GM12878 (cell line): ENCODE measurements at regions not wholly inside any gene's neighbourhood (a gene's known extent, or its start where the extent isn't known, plus 50 kb on each side); places are given as distances from the start of the nearest gene placed in this dataset.

ENCODE experiments used
- ATAC-seq: fragments of 200-7000 bp; cut with Tn5 transposase; 3 replicates; pipeline ENCODE4 v1.9.1; 2020; ENCODE audit warnings: mild to moderate bottlenecking, moderate library complexity
- BruUV-seq: library from RNA; stranded (reverse); fragments of 400-500 nt; replicated peaks from 2 replicates; lab custom pipeline; 2021; lab: Mats Ljungman, UMichigan
- CTCF ChIA-PET: fragments of 300-600 bp; sonication (Branson Sonifier 250); formaldehyde crosslinking; extraction: SDS; loops from one replicate; lab custom pipeline; 2021; ENCODE audit warnings: inconsistent platforms; lab: Yijun Ruan, JAX
- POLR2A ChIA-PET: fragments of 350-600 bp; formaldehyde crosslinking; extraction: SDS; loops from one replicate; lab custom pipeline; 2021; ENCODE audit warnings: inconsistent platforms; lab: Charles Lee
- RAD21 ChIA-PET: fragments of 300-600 bp; sonication (Branson Sonifier 250); formaldehyde crosslinking; loops from one replicate; lab custom pipeline; 2023; ENCODE audit warnings: antibody characterized with exemption; ENCODE audit not compliant: unreplicated experiment; lab: Charles Lee
- SMC1A ChIA-PET: fragments of 300-600 bp; sonication (Branson Sonifier 250); formaldehyde crosslinking; loops from one replicate; lab custom pipeline; 2023; ENCODE audit not compliant: unreplicated experiment, uncharacterized antibody; lab: Charles Lee
- DNase-seq: peaks from one replicate; pipeline ENCODE4 v3.0.0-alpha.2; 2011; ENCODE audit warnings: low read depth, low spot score
- FAIRE-seq: peaks from 3 replicates; lab custom pipeline; 2011; peaks lifted over from hg19 to GRCh38; lab: Jason Lieb, UNC
- H2AFZ ChIP-seq: 2 replicates; pipeline ENCODE4 v1.6.0; 2011; ENCODE audit warnings: low read depth, low read length, control low read depth; ENCODE audit not compliant: control insufficient read depth
- H3K27ac ChIP-seq: 2 replicates; pipeline ENCODE4 v1.5.1; 2011; ENCODE audit warnings: control low read depth; ENCODE audit not compliant: control insufficient read depth, insufficient read depth
- H3K27me3 ChIP-seq, 2 experiments: replicated peaks in 1 of 2; 2 replicates each; pipeline versions ENCODE4 v1.6.0 to v1.6.1; 2011; ENCODE audit warnings: low read length in 1 of 2; ENCODE audit not compliant: control insufficient read depth in 2 of 2, insufficient read depth in 2 of 2
- H3K36me3 ChIP-seq, 2 experiments: 2 replicates each; pipeline ENCODE4 v1.5.1; 2011; ENCODE audit warnings: low read length in 1 of 2; ENCODE audit not compliant: control insufficient read depth in 2 of 2, insufficient read depth in 2 of 2
- H3K4me1 ChIP-seq: 2 replicates; pipeline ENCODE4 v1.6.1; 2011; ENCODE audit warnings: mild to moderate bottlenecking, low read length, moderate library complexity, mixed read lengths; ENCODE audit not compliant: control insufficient read depth, insufficient read depth
- H3K4me2 ChIP-seq: 2 replicates; pipeline ENCODE4 v1.6.0; 2011; ENCODE audit warnings: control low read depth; ENCODE audit not compliant: control insufficient read depth, insufficient read depth
- H3K4me3 ChIP-seq: fragments of 200-600 bp; sonication (generic); 2 replicates; pipeline ENCODE4 v1.5.1; 2016
- H3K79me2 ChIP-seq: 2 replicates; pipeline ENCODE4 v1.6.0; 2011; ENCODE audit warnings: low read length; ENCODE audit not compliant: control insufficient read depth, insufficient read depth
- H3K9ac ChIP-seq: 2 replicates; pipeline ENCODE4 v1.8.0; 2011; ENCODE audit warnings: low read length, control low read depth, mixed read lengths; ENCODE audit not compliant: control insufficient read depth, insufficient read depth
- H3K9me3 ChIP-seq: replicated peaks from 3 replicates; pipeline ENCODE4 v1.5.1; 2011; ENCODE audit warnings: mild to moderate bottlenecking, low read length; ENCODE audit not compliant: control insufficient read depth, insufficient read depth
- H4K20me1 ChIP-seq: 2 replicates; pipeline ENCODE4 v1.6.0; 2011; ENCODE audit not compliant: control insufficient read depth, insufficient read depth
- BCL11A ChIP-seq: IDR thresholded peaks from 2 replicates; pipeline ENCODE4 v1.6.1; 2011; ENCODE audit warnings: low read depth, low read length
- KLF5 ChIP-seq: fragments of 450-650 bp; IDR thresholded peaks from 2 replicates; pipeline ENCODE4 v1.6.1; 2014; ENCODE audit warnings: mild to moderate bottlenecking; ENCODE audit not compliant: partially characterized antibody
- POU2F2 ChIP-seq: IDR thresholded peaks from 3 replicates; pipeline ENCODE4 v1.6.1; 2011; ENCODE audit warnings: low read depth, mild to moderate bottlenecking, low read length, borderline replicate concordance
- RB1 ChIP-seq: fragments of 450-650 bp; formaldehyde crosslinking; IDR thresholded peaks from 2 replicates; pipeline ENCODE4 v1.6.1; 2017; ENCODE audit warnings: mild to moderate bottlenecking, borderline replicate concordance
- RUNX3 ChIP-seq: IDR thresholded peaks from 2 replicates; pipeline ENCODE4 v1.6.1; 2012; ENCODE audit warnings: low read length, inconsistent platforms
- WGBS: methylation state at CpG from one replicate; pipeline ENCODE4 v1.1.6; 2016; ENCODE audit warnings: low lambda C conversion rate; ENCODE audit not compliant: insufficient replicate concordance, insufficient coverage; ENCODE audit errors: missing lambda C conversion rate; 5-methylcytosine and 5-hydroxymethylcytosine counted together
- in situ Hi-C: fragments of 300-500 bp; cut with MboI; formaldehyde crosslinking; loops from 9 replicates; pipeline ENCODE4 v1.14.3; 2018; ENCODE audit warnings: mixed read lengths
- intact Hi-C: fragments of 100-400 bp; cut with micrococcal nuclease; formaldehyde crosslinking; loops from one replicate; pipeline ENCODE4 v1.14.2; 2022; ENCODE audit not compliant: unreplicated experiment
- TF ChIP-seq, protein P1 (sequence below): fragments of 450-650 bp; formaldehyde crosslinking; IDR thresholded peaks from 2 replicates; pipeline ENCODE4 v1.4.0; 2020; ENCODE audit warnings: mild to moderate bottlenecking, moderate library complexity
- TF ChIP-seq, protein P2 (sequence below): fragments of 450-650 bp; IDR thresholded peaks from 2 replicates; pipeline ENCODE4 v1.6.1; 2017; ENCODE audit warnings: mild to moderate bottlenecking
- TF ChIP-seq, protein P3 (sequence below): fragments of 450-650 bp; IDR thresholded peaks from 2 replicates; pipeline ENCODE4 v1.6.1; 2017; ENCODE audit warnings: low read depth, mild to moderate bottlenecking, moderate library complexity

DNA sequence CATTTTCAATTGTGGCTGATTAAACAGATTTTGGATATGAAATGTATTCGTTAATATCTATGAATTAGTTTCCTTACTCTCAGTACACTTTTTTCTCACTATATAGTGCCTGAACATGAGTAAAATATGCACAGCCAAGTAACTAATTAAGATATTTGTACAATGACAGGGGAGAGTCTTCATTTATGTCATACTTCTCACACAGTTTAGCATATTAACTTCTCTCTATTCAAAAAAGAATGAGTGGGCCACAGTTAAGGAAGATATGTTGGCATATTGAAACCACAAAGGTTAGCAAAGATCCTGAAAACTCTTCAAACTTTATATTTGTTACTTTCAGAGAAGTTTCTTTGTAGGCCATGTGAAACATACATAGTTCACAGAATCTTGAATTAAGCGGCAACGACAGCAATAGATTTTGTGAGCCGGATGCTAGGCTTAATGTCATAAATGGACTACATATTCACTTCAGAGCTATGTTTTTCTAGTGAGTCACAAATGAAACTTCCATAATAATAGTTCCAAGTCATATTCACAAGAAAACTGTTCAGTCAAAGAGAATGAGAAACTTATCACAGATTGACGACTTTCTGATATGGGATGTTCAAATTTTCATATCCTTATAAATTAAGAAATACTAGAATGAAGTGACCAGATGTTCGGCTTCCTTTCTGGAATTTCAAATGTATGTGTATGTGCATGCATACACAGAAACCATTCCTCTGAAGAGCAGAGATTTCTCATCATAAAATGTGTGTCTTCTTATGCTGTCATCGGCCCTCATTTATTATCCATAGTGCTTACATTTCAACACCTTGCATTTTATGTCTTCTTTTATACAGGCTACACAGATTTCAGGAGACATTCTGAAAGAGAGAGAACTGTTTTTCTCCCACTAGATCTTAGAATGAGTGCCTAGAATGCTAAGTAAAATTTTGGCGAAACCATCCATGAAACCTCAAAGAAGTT lies 584.0 kb downstream of the SATB2 start:
- no peak overlapping the region for H3K9ac ChIP-seq
- RAD21 ChIA-PET: interaction anchor here (0.9 to 1.5 kb wide), 6 partner anchors 9 to 139 kb away, joined by 3 to 6 read pairs (median 3); no protein-coding TSS in a partner anchor
- no peak for FAIRE-seq

More for the DNA sequence above, 584.0 kb downstream of the SATB2 start:
- DNase-seq: no peak
- 30% methylated on average over 8 of the region's 8 CpGs for WGBS
- intact Hi-C loops: loop anchor here (1.0 kb wide), 1 partner anchor 40 kb away; no protein-coding TSS in a partner anchor
- BruUV-seq: no TSS peak
- ATAC-seq: peak; percentile 53
- CTCF ChIA-PET: interaction anchor here (0.6 to 1.0 kb wide), 3 partner anchors 140 to 384 kb away, joined by 3 to 4 read pairs (median 4); no protein-coding TSS in a partner anchor
- H3K4me2 ChIP-seq: no peak overlapping the region
- H3K4me1 ChIP-seq: no peaks in the 10 kb centered on the region
- POLR2A ChIA-PET: no interaction called here
- no peaks in the 10 kb centered on the region for H3K27me3 ChIP-seq
- no peaks in the 10 kb centered on the region for H3K36me3 ChIP-seq
- H3K79me2 ChIP-seq: no peaks in the 10 kb centered on the region
- SMC1A ChIA-PET: interaction anchor here (0.9 to 2.3 kb wide), 12 partner anchors 13 to 356 kb away, joined by 3 to 18 read pairs (median 5); no protein-coding TSS in a partner anchor
- no peaks in the 10 kb centered on the region; the same call in 2 of the 3 replicates for H3K9me3 ChIP-seq
- TF ChIP-seq BCL11A (no peak), POU2F2 (no peak), RB1 (no peak), KLF5 (no peak), RUNX3 (no peak)
- TF ChIP-seq, protein P1, sequence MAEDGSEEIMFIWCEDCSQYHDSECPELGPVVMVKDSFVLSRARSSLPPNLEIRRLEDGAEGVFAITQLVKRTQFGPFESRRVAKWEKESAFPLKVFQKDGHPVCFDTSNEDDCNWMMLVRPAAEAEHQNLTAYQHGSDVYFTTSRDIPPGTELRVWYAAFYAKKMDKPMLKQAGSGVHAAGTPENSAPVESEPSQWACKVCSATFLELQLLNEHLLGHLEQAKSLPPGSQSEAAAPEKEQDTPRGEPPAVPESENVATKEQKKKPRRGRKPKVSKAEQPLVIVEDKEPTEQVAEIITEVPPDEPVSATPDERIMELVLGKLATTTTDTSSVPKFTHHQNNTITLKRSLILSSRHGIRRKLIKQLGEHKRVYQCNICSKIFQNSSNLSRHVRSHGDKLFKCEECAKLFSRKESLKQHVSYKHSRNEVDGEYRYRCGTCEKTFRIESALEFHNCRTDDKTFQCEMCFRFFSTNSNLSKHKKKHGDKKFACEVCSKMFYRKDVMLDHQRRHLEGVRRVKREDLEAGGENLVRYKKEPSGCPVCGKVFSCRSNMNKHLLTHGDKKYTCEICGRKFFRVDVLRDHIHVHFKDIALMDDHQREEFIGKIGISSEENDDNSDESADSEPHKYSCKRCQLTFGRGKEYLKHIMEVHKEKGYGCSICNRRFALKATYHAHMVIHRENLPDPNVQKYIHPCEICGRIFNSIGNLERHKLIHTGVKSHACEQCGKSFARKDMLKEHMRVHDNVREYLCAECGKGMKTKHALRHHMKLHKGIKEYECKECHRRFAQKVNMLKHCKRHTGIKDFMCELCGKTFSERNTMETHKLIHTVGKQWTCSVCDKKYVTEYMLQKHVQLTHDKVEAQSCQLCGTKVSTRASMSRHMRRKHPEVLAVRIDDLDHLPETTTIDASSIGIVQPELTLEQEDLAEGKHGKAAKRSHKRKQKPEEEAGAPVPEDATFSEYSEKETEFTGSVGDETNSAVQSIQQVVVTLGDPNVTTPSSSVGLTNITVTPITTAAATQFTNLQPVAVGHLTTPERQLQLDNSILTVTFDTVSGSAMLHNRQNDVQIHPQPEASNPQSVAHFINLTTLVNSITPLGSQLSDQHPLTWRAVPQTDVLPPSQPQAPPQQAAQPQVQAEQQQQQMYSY (CRISPR knock-in tag): no peak
- TF ChIP-seq, protein P2, sequence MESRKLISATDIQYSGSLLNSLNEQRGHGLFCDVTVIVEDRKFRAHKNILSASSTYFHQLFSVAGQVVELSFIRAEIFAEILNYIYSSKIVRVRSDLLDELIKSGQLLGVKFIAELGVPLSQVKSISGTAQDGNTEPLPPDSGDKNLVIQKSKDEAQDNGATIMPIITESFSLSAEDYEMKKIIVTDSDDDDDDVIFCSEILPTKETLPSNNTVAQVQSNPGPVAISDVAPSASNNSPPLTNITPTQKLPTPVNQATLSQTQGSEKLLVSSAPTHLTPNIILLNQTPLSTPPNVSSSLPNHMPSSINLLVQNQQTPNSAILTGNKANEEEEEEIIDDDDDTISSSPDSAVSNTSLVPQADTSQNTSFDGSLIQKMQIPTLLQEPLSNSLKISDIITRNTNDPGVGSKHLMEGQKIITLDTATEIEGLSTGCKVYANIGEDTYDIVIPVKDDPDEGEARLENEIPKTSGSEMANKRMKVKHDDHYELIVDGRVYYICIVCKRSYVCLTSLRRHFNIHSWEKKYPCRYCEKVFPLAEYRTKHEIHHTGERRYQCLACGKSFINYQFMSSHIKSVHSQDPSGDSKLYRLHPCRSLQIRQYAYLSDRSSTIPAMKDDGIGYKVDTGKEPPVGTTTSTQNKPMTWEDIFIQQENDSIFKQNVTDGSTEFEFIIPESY: no peak
- TF ChIP-seq, protein P3, sequence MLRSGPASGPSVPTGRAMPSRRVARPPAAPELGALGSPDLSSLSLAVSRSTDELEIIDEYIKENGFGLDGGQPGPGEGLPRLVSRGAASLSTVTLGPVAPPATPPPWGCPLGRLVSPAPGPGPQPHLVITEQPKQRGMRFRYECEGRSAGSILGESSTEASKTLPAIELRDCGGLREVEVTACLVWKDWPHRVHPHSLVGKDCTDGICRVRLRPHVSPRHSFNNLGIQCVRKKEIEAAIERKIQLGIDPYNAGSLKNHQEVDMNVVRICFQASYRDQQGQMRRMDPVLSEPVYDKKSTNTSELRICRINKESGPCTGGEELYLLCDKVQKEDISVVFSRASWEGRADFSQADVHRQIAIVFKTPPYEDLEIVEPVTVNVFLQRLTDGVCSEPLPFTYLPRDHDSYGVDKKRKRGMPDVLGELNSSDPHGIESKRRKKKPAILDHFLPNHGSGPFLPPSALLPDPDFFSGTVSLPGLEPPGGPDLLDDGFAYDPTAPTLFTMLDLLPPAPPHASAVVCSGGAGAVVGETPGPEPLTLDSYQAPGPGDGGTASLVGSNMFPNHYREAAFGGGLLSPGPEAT: no peak
- H4K20me1 ChIP-seq: no peaks in the 10 kb centered on the region
- no peak overlapping the region for H2AFZ ChIP-seq
- in situ Hi-C loops: no loop called here
- no peak overlapping the region for H3K4me3 ChIP-seq
- no peak overlapping the region for H3K27ac ChIP-seq
